NB4 (cell line): ENCODE measurements at regions not wholly inside any gene's neighbourhood (a gene's known extent, or its start where the extent isn't known, plus 50 kb on each side); places are given as distances from the start of the nearest gene placed in this dataset.

ENCODE experiments used
- POLR2A ChIP-seq: IDR thresholded peaks from 2 replicates; pipeline ENCODE4 v1.6.1; 2011; ENCODE audit warnings: mild to moderate bottlenecking; ENCODE audit not compliant: insufficient read length; ENCODE audit errors: extremely low read depth
- TF ChIP-seq, protein P1 (sequence below): IDR thresholded peaks from one replicate; pipeline ENCODE4 v1.5.1; 2012; ENCODE audit warnings: low read depth, low read length
- TF ChIP-seq, protein P2 (sequence below): IDR thresholded peaks from 2 replicates; pipeline ENCODE4 v1.6.1; 2011; ENCODE audit warnings: low read depth, low read length

DNA sequence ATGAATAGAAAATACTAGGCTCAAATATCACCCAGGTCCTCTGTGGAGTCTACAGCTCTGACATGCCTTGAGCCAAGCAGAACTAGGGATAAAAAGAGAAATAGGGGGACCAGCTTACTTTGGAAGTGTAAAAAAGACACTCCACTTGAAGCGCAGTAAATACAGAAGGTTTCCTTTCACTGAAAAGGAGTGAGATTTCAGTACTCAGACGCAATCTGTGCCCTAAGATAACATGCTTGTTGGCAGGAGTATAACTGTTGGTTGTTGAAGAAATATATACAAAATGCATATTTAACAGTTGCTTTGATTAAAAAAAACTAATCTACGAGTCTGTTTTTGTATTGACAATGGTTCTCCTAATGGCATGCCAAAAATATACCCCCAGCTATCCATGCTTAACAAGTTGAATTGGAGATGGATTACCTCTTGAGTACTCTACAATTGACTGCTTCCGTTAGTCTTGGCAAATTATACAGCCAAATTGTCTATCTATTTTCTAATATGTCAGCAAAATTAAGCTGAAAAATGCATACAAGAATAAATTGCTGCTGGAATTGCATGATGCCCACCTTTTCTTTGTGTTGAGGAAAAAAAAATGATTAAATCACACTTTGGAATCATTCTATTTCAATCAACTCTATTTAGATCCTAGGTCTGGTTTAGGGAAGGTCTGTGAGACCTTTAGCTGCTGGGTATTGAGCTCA, 91.6 kb downstream of the FAT3 start:
- TF ChIP-seq, protein P1, sequence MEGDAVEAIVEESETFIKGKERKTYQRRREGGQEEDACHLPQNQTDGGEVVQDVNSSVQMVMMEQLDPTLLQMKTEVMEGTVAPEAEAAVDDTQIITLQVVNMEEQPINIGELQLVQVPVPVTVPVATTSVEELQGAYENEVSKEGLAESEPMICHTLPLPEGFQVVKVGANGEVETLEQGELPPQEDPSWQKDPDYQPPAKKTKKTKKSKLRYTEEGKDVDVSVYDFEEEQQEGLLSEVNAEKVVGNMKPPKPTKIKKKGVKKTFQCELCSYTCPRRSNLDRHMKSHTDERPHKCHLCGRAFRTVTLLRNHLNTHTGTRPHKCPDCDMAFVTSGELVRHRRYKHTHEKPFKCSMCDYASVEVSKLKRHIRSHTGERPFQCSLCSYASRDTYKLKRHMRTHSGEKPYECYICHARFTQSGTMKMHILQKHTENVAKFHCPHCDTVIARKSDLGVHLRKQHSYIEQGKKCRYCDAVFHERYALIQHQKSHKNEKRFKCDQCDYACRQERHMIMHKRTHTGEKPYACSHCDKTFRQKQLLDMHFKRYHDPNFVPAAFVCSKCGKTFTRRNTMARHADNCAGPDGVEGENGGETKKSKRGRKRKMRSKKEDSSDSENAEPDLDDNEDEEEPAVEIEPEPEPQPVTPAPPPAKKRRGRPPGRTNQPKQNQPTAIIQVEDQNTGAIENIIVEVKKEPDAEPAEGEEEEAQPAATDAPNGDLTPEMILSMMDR: no peak
- TF ChIP-seq, protein P2, sequence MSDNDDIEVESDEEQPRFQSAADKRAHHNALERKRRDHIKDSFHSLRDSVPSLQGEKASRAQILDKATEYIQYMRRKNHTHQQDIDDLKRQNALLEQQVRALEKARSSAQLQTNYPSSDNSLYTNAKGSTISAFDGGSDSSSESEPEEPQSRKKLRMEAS: no peak
- TF ChIP-seq POLR2A: no peak
